PC-3 (cell line): ENCODE measurements at regions not wholly inside any gene's neighbourhood (a gene's known extent, or its start where the extent isn't known, plus 50 kb on each side); places are given as distances from the start of the nearest gene placed in this dataset.

ENCODE experiments used
- EZH2 ChIP-seq: fragments of 300-600 bp; sonication (generic); IDR thresholded peaks from one replicate; pipeline ENCODE4 v1.6.1; 2017; ENCODE audit warnings: antibody characterized with exemption, mild to moderate bottlenecking, low read length; ENCODE audit not compliant: unreplicated experiment
- EZH2phosphoT487 ChIP-seq: fragments of 300-600 bp; sonication (generic); IDR thresholded peaks from 2 replicates; pipeline ENCODE4 v1.6.1; 2018; ENCODE audit warnings: mild to moderate bottlenecking, antibody characterized with exemption, low read length, borderline replicate concordance
- TF ChIP-seq, protein P1 (sequence below): fragments of 300-600 bp; sonication (generic); conservative IDR thresholded peaks from 2 replicates; pipeline ENCODE4 v1.5.1; 2017; ENCODE audit warnings: antibody characterized with exemption, low read depth, mild to moderate bottlenecking, low read length

- TF ChIP-seq, protein P1, sequence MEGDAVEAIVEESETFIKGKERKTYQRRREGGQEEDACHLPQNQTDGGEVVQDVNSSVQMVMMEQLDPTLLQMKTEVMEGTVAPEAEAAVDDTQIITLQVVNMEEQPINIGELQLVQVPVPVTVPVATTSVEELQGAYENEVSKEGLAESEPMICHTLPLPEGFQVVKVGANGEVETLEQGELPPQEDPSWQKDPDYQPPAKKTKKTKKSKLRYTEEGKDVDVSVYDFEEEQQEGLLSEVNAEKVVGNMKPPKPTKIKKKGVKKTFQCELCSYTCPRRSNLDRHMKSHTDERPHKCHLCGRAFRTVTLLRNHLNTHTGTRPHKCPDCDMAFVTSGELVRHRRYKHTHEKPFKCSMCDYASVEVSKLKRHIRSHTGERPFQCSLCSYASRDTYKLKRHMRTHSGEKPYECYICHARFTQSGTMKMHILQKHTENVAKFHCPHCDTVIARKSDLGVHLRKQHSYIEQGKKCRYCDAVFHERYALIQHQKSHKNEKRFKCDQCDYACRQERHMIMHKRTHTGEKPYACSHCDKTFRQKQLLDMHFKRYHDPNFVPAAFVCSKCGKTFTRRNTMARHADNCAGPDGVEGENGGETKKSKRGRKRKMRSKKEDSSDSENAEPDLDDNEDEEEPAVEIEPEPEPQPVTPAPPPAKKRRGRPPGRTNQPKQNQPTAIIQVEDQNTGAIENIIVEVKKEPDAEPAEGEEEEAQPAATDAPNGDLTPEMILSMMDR: no peak
- no peak for TF ChIP-seq EZH2
- no peak for TF ChIP-seq EZH2phosphoT487
Measured at GRCh38 chr6:140341272-140341671, 966.8 kb upstream of the CITED2 start.
